NCI-H2196 treated with DMSO at 0.1 percent for 48 hours (cell line): ENCODE measurements at regions not wholly inside any gene's neighbourhood (a gene's known extent, or its start where the extent isn't known, plus 50 kb on each side); places are given as distances from the start of the nearest gene placed in this dataset.
"Not testable (repeated sequence)": the region's sequence is repeated elsewhere in the genome, so short reads cannot be mapped to it uniquely, and the experiment has no call there.

Source experiments
- DNase-seq: peaks from one replicate; lab custom pipeline; 2025; ENCODE audit not compliant: unreplicated experiment; lab: John Stamatoyannopoulos, UW

- DNase-seq = no peak
These were observed 149.5 kb upstream of the SLC38A2 start for GRCh38 chr12:46522071-46522470.

- no peak for DNase-seq
These were observed 148.6 kb upstream of the SLC38A2 start for GRCh38 chr12:46521145-46521544.

DNA sequence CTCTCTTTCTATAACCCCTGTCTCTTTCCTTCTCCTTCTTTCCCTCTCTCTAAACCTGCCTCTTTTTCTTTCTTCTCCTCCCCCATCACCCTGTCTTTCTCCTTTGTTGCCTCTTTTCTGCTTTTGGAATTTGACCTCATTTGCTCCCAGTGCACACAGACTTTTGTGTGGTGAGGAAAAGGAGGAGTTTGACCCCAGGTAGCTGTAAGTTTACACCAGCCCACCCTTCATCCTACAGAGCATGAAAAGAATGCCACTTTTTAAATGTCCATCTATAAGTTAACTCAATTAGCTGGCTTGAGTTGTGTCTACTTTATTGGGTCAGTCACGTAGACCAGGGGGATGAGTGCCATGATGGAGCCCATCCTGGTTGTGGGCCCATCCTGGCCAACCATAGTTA is 146.8 kb upstream of the SLC38A2 start:
- no peak for DNase-seq

- DNase-seq = no peak
These were observed 146.2 kb upstream of the SLC38A2 start for GRCh38 chr12:46518729-46519128.

GRCh38 chr12:46518169-46518568 is 145.6 kb upstream of the SLC38A2 start:
- no peak for DNase-seq

DNA sequence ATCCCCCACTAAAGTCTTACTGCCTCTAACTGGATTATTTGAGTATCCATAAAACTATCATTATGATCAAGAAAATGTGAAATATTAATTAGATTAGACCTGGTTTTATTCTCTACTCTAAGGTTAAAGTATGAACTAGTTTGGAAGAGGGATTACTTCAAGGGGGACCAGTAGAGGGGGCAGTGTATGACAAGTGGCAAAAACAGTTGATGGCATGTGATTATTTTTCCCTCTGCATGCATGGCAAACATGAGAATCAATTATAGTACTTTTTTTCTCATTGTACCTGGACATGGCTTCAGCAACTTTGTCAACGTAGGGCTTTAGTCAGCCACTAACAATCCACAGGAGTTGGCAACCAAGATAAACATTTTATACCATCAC is 145.0 kb upstream of the SLC38A2 start:
- DNase-seq = no peak

DNA sequence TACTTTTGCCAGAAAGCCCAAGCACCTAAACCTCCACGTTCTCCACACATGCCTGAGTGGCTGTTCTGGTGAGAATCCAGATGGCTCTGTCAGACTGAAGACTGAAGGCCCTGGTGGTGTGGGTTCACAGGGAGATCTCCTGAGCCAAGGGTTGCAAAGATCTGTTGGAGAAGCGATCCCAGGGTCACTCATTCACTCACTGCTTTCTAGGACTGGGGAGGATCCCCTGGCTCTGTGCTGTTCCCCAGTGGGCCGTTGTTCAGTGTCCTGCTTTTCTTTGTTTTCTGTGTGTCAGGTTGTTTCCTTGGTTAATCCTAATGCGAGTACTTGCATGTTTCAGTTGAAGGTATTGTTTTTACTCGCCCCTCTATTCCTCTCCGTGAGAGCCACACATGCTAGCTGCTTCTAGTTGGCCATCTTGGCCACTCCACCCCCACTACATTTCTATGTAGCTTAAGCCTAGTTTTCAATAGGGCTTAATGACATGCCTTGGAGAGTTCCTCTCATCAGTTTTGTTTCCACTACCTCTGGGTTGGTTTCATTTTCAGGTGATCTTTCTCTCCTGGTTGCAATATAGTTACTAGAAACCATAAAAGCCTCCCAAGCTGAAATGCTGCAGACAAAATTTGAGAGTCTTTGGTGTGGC is 144.5 kb upstream of the SLC38A2 start:
- DNase-seq = no peak

- DNase-seq = no peak
These were observed 143.8 kb upstream of the SLC38A2 start for GRCh38 chr12:46516238-46516932.

DNA sequence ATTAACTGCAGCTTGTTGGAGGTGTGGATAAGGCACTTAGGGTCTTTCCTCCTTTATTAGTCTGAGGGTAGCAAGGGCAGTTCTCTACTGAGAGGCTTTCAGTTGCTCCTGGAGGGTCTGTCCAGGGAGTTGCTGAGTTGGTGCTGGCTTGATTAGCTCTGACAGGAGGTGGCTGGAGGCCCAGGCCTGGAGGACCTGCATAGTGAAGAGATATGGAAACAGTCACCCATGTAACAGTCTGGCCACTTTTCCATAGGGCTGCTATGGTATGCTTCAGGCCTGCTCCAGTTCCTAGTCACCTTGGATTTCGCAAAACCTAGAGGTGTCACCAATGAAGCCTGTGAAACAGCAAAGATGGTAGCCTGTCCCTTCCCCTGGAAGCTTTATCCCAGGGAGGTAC is 143.3 kb upstream of the SLC38A2 start:
- no peak for DNase-seq

DNA sequence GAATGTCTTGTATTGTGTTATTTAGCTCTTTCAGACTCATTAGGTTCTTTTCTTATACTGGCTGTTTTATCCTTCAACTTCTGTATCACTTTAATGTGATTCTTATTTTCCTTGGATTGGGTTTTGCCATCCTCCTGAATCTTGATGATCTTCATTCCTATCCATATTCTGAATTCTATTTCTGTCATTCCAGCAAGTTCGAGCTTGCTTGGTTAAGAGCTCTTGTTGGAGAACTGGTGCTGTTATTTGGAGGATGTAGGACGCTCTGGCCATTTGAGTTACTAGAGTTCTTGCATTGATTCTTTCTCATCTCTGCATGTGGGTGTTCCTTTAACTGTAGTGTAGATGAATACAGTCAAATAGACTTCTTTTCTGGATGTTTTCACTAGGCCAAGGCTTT is 142.3 kb upstream of the SLC38A2 start:
- no peak for DNase-seq

GRCh38 chr12:46510257-46510656 is 137.7 kb upstream of the SLC38A2 start:
- DNase-seq = not testable (repeated sequence)

DNA sequence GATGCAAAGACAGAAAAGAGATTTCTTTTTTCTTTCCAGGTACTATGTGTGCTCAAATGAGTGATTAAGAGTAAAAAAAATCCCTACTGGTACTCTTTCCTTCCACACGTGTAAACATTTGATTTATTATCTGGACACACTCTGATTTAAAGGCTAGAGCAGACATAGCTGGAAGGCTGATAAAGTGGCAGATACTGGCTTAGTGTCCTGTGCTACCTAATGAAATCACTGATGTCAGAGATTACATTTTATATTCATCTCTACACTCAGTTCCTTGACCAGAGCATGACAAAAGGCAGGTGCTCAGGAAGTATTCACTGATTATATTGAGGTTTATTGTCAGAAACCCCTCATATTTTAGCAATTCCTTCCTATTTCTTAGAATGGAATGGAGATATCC is 136.6 kb upstream of the SLC38A2 start:
- no peak for DNase-seq

DNA sequence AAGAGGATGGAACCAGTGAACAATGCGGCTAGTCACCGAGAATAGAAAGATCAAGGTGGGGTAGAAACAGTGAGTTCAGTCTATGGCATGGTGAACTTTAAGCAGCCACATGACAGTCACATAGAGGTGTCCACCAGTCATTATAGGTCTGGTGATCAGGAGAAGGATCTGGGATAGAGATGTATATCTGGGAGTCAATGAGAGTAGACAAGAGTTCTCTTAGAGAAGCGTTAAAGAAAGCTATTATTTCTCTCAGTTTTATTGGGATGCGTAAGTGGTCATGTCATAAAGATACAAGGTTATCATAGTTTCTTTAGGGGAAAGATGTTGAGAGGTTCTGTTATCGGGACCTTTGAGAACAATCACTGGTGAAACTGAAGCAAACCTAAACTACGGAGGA is 136.1 kb upstream of the SLC38A2 start:
- DNase-seq = no peak

DNA sequence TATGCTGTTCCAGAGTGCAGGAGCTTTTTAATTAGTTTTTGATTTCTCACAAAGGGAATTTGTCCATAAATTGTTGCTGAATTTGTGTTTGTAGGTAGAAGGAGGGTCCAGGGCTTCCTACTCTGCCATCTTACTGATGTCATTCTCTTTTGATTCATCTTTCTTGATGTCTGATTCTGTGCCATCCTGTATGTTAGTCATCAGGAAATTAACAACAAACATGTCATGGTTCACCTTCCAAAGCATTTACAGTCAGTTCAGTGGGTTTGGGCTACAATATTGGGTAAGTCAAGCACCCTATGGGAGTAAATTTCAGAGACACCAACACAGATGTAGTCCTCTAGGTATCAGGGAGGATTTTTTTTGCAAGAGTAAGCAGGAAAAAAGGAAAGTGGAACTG is 135.2 kb upstream of the SLC38A2 start:
- DNase-seq = no peak

DNA sequence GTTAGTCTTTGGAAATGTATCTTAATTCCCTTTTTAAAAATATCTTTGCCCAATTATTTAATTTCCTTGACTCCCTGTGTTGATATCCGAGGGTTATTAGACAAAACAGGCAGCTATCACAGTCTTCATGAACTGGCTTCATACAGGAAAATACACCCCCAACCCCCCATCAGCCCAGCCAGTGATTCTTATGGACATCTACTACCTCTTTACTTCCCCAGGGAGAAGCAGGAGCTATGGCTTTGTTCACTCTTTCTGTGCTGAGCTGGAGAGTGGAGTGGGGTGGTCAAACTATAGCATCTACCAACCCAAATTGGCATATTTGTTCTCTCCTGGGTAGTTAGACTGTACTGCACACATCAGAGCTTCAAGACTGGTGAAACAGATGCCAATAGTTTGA is 134.4 kb upstream of the SLC38A2 start:
- no peak for DNase-seq

- DNase-seq = no peak
These were observed 133.6 kb upstream of the SLC38A2 start for GRCh38 chr12:46506198-46506597.

DNA sequence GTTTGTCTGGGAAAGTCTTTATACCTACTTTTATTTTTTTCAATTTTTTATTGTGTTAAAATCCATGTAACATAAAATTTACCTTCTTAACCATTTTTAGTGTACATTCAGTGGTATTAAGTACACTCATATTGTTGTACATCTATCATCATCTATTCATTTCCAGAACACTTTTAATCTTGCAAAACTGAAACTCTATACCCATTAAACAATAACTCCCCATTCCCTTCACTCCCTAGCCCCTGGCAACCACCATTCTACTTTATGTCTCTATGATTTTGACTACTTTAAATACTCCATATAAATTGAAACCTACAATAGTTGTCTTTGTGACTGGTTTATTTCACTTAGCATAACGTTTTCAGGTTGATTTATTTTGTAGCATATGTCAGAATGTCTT is 131.9 kb upstream of the SLC38A2 start:
- no peak for DNase-seq

GRCh38 chr12:46503637-46504175 is 131.1 kb upstream of the SLC38A2 start:
- no peak for DNase-seq

GRCh38 chr12:46500673-46501072 is 128.1 kb upstream of the SLC38A2 start:
- no peak for DNase-seq

DNA sequence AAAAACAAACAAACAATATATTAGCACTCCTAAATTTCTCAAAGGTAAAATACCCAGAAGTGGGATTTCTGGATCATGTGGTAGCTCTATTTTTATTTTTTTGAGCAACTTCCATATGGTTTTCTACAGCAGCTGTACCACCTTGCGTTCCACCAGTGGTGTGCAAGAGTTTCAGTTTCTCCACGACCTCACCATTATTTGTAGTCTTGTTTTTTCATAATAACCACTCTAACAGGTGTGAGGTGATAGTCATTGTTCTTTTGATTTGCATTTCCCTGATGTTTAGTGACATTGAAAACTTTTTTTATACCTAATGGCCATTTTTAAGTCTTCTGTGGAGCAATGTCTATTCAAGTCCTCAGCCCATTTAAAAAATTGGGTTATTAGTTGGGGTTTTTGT is 127.3 kb upstream of the SLC38A2 start:
- DNase-seq = no peak

DNA sequence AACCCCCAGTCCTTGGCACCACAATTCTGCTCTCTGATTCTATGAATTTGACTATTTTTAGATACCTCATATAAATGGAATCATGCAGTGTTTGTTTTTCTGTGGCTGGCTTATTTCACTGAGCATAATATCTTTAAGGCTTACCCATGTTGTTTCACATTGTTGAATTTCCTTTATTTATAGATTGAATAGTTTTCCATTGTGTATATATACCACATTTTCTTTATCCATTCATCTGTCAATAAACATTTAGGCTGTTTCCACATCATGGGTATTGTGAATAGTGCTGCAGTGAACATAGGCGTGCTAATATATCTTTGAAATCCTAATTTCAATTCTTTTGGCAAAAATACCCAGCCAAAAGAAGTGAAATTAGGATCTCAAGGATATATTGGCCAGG is 126.7 kb upstream of the SLC38A2 start:
- DNase-seq = no peak

DNA sequence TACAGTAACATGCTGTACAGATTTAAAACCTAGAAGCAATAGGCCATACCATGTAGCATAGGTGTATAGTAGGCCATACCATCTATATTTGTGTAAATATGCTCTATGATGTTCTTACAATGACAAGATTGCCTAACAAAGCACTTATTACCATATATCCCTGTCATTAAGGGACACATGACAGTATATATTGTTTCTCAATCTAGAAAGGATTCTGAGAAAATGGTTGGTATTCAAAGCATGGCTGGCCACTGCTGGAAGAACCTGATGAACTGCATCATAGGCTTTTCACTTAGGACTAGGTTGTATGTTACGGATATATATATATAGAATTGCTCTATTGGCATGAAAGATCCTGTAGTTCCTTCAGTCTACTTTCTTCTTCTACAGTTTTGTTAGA is 125.2 kb upstream of the SLC38A2 start:
- no peak for DNase-seq

GRCh38 chr12:46494424-46494823 is 121.9 kb upstream of the SLC38A2 start:
- no peak for DNase-seq
